H1 (cell line): ENCODE measurements at regions not wholly inside any gene's neighbourhood (a gene's known extent, or its start where the extent isn't known, plus 50 kb on each side); places are given as distances from the start of the nearest gene placed in this dataset.
"Not testable (repeated sequence)": the region's sequence is repeated elsewhere in the genome, so short reads cannot be mapped to it uniquely, and the experiment has no call there.

Experiments
- BRCA1 ChIP-seq: IDR thresholded peaks from 2 replicates; pipeline ENCODE4 v1.6.1; 2012; ENCODE audit warnings: low read depth, low read length, improper control_type of control experiment
- EP300 ChIP-seq, 2 experiments: IDR thresholded peaks; 1 replicate in 1 of 2; 2 replicates in 1 of 2; pipeline ENCODE4 v1.6.1; 2011 to 2012; ENCODE audit warnings: low read depth in 2 of 2, low read length in 2 of 2, mild to moderate bottlenecking in 2 of 2, borderline replicate concordance in 1 of 2, inconsistent platforms in 1 of 2, moderate library complexity in 1 of 2
- POLR2A ChIP-seq, 2 experiments: IDR thresholded peaks; 1 replicate in 1 of 2; 2 replicates in 1 of 2; pipeline ENCODE4 v1.6.1; 2011; ENCODE audit warnings: low read depth in 2 of 2, low read length in 2 of 2, mild to moderate bottlenecking in 2 of 2; ENCODE audit errors: control extremely low read depth in 1 of 2
- POLR2AphosphoS5 ChIP-seq: IDR thresholded peaks from 2 replicates; pipeline ENCODE4 v1.6.1; 2011; ENCODE audit warnings: low read depth, low read length
- RBBP5 ChIP-seq: IDR thresholded peaks from 2 replicates; pipeline ENCODE4 v1.7.1; 2012; ENCODE audit warnings: low read depth, mild to moderate bottlenecking, inconsistent platforms, low read length, moderate library complexity, borderline replicate concordance
- TF ChIP-seq, protein P1 (sequence below), 3 experiments: IDR thresholded peaks; 1 replicate in 2 of 3; 2 replicates in 1 of 3; pipeline versions ENCODE4 v1.5.1 to v1.6.1; 2011; ENCODE audit warnings: low read length in 3 of 3, mild to moderate bottlenecking in 3 of 3, inconsistent platforms in 2 of 3, low read depth in 1 of 3, moderate library complexity in 1 of 3; ENCODE audit not compliant: insufficient read depth in 1 of 3; ENCODE audit errors: control extremely low read depth in 1 of 3
- TF ChIP-seq, protein P2 (sequence below): IDR thresholded peaks from 2 replicates; pipeline ENCODE4 v1.6.1; 2012; ENCODE audit warnings: inconsistent platforms
- TF ChIP-seq, protein P3 (sequence below): IDR thresholded peaks from 2 replicates; pipeline ENCODE4 v1.6.1; 2012; ENCODE audit warnings: low read length, inconsistent platforms

- not testable (repeated sequence) for TF ChIP-seq RBBP5; EP300 (IDR thresholded peaks at IDR 0.05; ENCODE audit: borderline replicate concordance in 1 of 2, low read depth in 2 of 2, low read length in 2 of 2); POLR2AphosphoS5; POLR2A (IDR thresholded peaks at IDR 0.05; ENCODE audit: control extremely low read depth in 1 of 2, low read depth in 2 of 2, low read length in 2 of 2); BRCA1
- TF ChIP-seq, protein P1, sequence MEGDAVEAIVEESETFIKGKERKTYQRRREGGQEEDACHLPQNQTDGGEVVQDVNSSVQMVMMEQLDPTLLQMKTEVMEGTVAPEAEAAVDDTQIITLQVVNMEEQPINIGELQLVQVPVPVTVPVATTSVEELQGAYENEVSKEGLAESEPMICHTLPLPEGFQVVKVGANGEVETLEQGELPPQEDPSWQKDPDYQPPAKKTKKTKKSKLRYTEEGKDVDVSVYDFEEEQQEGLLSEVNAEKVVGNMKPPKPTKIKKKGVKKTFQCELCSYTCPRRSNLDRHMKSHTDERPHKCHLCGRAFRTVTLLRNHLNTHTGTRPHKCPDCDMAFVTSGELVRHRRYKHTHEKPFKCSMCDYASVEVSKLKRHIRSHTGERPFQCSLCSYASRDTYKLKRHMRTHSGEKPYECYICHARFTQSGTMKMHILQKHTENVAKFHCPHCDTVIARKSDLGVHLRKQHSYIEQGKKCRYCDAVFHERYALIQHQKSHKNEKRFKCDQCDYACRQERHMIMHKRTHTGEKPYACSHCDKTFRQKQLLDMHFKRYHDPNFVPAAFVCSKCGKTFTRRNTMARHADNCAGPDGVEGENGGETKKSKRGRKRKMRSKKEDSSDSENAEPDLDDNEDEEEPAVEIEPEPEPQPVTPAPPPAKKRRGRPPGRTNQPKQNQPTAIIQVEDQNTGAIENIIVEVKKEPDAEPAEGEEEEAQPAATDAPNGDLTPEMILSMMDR (IDR thresholded peaks at IDR 0.05; ENCODE audit: control extremely low read depth in 1 of 3, insufficient read depth in 1 of 3, low read depth in 1 of 3, low read length in 3 of 3): not testable (repeated sequence)
- TF ChIP-seq, protein P2, sequence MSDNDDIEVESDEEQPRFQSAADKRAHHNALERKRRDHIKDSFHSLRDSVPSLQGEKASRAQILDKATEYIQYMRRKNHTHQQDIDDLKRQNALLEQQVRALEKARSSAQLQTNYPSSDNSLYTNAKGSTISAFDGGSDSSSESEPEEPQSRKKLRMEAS: not testable (repeated sequence)
- TF ChIP-seq, protein P3, sequence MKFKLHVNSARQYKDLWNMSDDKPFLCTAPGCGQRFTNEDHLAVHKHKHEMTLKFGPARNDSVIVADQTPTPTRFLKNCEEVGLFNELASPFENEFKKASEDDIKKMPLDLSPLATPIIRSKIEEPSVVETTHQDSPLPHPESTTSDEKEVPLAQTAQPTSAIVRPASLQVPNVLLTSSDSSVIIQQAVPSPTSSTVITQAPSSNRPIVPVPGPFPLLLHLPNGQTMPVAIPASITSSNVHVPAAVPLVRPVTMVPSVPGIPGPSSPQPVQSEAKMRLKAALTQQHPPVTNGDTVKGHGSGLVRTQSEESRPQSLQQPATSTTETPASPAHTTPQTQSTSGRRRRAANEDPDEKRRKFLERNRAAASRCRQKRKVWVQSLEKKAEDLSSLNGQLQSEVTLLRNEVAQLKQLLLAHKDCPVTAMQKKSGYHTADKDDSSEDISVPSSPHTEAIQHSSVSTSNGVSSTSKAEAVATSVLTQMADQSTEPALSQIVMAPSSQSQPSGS: not testable (repeated sequence)
These were observed 145.5 kb downstream of the LAS1L start for GRCh38 chrX:65389120-65389519.
